Stimulated activated CD4-positive, alpha-beta T cell treated with anti-CD3 and anti-CD28 coated beads, Interleukin-15, amount 100 ng/mL, for 1 hour (primary cell): ENCODE measurements at regions not wholly inside any gene's neighbourhood (a gene's known extent, or its start where the extent isn't known, plus 50 kb on each side); places are given as distances from the start of the nearest gene placed in this dataset.

Experiments
- DNase-seq, 2 donors: peaks; one replicate each; pipeline ENCODE4 v3.0.0-alpha.2; 2020; ENCODE audit warnings: low read depth in 1 of 2, low spot score in 1 of 2

GRCh38 chr13:31081316-31081715, 80.4 kb downstream of the HSPH1 start:
- DNase-seq = no peak

GRCh38 chr13:31074756-31075155, 86.9 kb downstream of the HSPH1 start:
- DNase-seq = no peak

GRCh38 chr13:31073859-31074718, 87.6 kb downstream of the HSPH1 start:
- no peak for DNase-seq

- DNase-seq = no peak
Measured at GRCh38 chr13:31072041-31072440, 89.7 kb downstream of the HSPH1 start.

DNA sequence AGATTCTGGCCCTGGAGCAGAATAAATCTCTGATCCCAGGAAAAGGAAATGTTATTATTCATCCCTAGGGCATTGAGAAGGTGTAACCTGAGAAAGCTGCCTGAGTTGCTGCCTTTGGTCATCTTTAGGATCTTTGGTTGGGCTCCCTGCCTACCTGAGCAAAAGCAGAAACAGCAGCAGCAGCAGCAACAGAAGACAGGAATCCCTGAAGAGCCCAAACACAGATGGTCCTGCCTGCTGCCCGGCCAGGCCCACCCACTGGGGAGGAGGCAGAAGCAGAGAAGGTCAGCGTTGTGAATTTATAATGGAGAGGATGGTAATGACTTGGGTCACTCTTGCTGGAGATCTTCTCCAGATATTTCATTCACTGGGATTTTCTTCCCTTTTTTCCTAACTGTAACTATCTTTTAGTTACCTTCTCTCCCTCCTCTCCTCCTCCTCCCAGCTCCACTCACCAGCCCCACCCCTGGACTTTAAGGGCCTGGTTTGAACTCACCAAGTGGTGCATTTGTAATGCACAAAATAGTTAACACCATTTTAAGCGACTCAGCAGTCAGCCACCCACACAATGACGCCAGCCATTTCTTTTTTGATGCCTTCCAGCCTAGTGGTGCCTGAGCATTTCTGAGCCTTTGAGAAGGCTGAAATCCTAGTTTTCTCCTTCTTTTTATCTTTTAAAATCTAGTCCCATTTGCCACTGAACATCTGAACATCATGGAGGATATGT, 91.7 kb downstream of the HSPH1 start:
- DNase-seq = no peak

- no peak for DNase-seq
Measured at GRCh38 chr13:31068119-31068423, 93.6 kb downstream of the HSPH1 start.

- DNase-seq = no peak
Measured at GRCh38 chr13:31067416-31068118, 94.1 kb downstream of the HSPH1 start.

GRCh38 chr13:31064636-31065035, 97.1 kb downstream of the HSPH1 start:
- DNase-seq = no peak

GRCh38 chr13:31063772-31064171, 97.9 kb downstream of the HSPH1 start:
- DNase-seq = no peak

- no peak for DNase-seq
Measured at GRCh38 chr13:31060655-31061054, 101.0 kb downstream of the HSPH1 start.

GRCh38 chr13:31060220-31060619, 101.5 kb downstream of the HSPH1 start:
- DNase-seq = no peak

GRCh38 chr13:31057403-31058033, 104.2 kb downstream of the HSPH1 start:
- DNase-seq = no peak

GRCh38 chr13:31056644-31057271, 104.9 kb downstream of the HSPH1 start:
- no peak for DNase-seq

DNA sequence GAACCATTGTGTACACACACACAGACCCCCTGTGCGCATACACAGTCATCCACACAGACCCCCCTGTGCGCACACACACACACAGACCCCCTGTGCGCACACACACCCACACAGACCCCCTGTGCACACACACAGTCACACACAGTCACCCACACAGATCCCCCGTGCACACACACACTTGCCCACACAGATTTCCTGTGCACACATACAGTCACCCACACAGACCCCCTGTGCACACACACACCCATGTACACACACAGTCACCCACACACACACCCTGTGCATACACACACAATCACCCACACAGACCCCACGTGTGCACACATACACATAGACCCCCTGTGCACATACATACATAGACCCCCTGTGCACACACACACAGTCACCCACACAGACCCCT, 106.1 kb downstream of the HSPH1 start:
- no peak for DNase-seq

DNA sequence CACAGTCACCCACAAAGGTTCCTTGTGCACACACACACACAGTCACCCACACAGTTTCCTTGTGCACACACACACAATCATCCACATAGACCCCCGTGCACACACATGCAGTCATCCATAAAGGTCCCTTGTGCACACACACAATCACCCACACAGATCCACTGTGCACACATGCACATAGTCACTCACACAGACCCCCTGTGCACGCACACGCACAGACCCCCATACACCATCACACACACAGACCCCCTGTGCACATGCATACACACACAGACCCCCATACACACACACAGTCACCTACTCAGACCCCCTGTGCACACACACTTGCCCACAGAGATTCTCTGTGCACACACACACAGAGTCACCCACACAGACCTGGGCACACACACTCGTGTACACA, 107.1 kb downstream of the HSPH1 start:
- DNase-seq = no peak

- no peak for DNase-seq
Measured at GRCh38 chr13:31053896-31054295, 107.8 kb downstream of the HSPH1 start.

GRCh38 chr13:31053091-31053490, 108.6 kb downstream of the HSPH1 start:
- DNase-seq = no peak

DNA sequence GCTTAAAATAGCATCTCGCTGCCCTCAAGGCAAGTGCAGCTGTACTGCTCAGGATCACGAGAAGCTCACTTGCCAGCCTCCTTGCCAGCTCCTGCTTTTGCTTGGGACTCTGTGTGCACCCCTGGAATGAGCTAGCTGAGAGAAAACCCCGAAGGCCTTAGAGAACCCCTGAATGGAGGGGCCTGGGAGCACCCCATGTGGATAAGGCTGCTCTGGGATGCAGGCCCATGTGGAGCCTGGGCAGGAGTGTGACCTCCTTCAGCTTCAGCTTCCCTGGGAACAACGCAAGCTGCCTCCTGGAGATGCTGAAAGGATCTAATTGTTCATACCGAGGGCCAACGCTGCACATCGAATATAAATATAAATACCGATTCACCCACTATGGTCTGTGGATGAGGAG, 109.2 kb downstream of the HSPH1 start:
- no peak for DNase-seq

GRCh38 chr13:31051999-31052398, 109.7 kb downstream of the HSPH1 start:
- no peak for DNase-seq

DNA sequence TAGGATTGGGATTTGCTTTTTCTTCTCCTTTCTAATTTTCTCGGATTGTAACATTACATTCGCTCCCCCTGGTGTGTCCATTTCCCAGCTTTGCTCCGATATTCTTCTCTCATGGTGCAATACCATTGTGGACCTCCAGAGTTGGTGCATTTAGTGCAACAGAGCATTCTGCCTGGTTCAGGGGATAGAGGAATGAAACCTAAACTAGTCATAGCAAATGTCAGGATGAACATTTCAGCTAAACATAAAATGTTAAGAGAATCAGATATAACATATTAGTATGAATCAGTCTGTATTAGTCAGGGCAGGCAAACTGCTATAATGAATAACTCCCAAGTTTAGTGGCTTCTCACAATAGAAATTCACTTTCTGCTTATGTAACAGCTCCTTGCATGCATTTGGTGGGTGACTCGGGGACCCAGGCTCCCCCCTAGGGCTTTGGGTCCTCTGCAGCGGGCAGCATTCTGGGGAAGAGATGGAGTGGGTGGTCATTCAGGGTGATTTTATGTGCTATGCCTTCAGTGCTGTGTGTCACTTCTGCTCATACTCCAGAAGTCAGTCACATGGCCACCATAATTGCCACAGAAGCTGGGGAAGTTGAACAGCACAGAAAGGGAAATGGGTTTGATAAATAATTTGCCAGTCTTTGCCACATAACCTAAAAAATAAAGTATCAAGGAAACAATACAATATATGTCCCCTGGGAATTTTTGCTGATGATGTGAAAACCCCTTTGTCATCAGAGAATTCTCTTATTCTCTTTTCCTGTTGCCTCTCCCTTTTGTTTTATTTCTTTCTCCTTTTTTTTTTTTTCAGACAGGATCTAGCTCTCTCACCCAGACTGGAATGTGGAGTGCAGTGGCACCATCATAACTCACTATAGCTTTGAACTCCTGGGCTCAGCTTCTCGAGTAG, 111.0 kb downstream of the HSPH1 start:
- DNase-seq = no peak
